PC-3 (cell line): ENCODE measurements at regions not wholly inside any gene's neighbourhood (a gene's known extent, or its start where the extent isn't known, plus 50 kb on each side); places are given as distances from the start of the nearest gene placed in this dataset.

ENCODE experiments used
- ATAC-seq: fragments of 200-7000 bp; cut with Tn5 transposase; 2 replicates; pipeline ENCODE4 v1.9.1; 2020; ENCODE audit warnings: mild to moderate bottlenecking, moderate library complexity
- BruUV-seq: library from RNA; stranded (reverse); fragments of 400-500 nt; replicated peaks from 2 replicates; lab custom pipeline; 2021; lab: Mats Ljungman, UMichigan
- CTCF ChIA-PET: fragments of 300-600 bp; sonication (Branson Sonifier 250); formaldehyde crosslinking; loops from one replicate; lab custom pipeline; 2022; ENCODE audit warnings: antibody characterized with exemption; lab: Charles Lee
- POLR2A ChIA-PET: fragments of 300-600 bp; sonication (Branson Sonifier 250); formaldehyde crosslinking; loops from one replicate; lab custom pipeline; 2022; ENCODE audit warnings: antibody characterized with exemption; ENCODE audit not compliant: unreplicated experiment; lab: Charles Lee
- DNase-seq: peaks from one replicate; pipeline ENCODE4 v3.0.0-alpha.2; 2015
- H2AFZ ChIP-seq: fragments of 300-600 bp; sonication (generic); 2 replicates; pipeline ENCODE4 v1.6.0; 2016; ENCODE audit warnings: antibody characterized with exemption, low read length
- H3F3A ChIP-seq: fragments of 300-600 bp; sonication (generic); one replicate; pipeline ENCODE4 v1.6.0; 2017; ENCODE audit warnings: antibody characterized with exemption, low read length, control low read depth, mild to moderate bottlenecking; ENCODE audit not compliant: unreplicated experiment
- H3K27ac ChIP-seq: fragments of 300-600 bp; sonication (generic); 2 replicates; pipeline ENCODE4 v1.5.1; 2016; ENCODE audit warnings: mild to moderate bottlenecking, low read length
- H3K27me3 ChIP-seq: fragments of 300-600 bp; sonication (generic); 2 replicates; pipeline ENCODE4 v1.6.1; 2016; ENCODE audit warnings: low read length, mixed read lengths
- H3K36me3 ChIP-seq: fragments of 300-600 bp; sonication (generic); 2 replicates; pipeline ENCODE4 v1.6.1; 2016; ENCODE audit warnings: low read depth, mixed run types, low read length, mixed read lengths
- H3K4me1 ChIP-seq: fragments of 300-600 bp; sonication (generic); 2 replicates; pipeline ENCODE4 v1.5.1; 2016; ENCODE audit warnings: low read length; ENCODE audit not compliant: insufficient read depth
- H3K4me2 ChIP-seq: fragments of 300-600 bp; sonication (generic); 2 replicates; pipeline ENCODE4 v1.6.0; 2016; ENCODE audit warnings: low read length
- H3K4me3 ChIP-seq: fragments of 300-600 bp; sonication (generic); 2 replicates; pipeline ENCODE4 v1.5.1; 2016; ENCODE audit warnings: mild to moderate bottlenecking, low read length, mixed read lengths
- H3K79me2 ChIP-seq: fragments of 300-600 bp; sonication (generic); 2 replicates; pipeline ENCODE4 v1.6.1; 2017; ENCODE audit warnings: low read length, mixed read lengths
- H3K9ac ChIP-seq: fragments of 300-600 bp; sonication (generic); 2 replicates; pipeline ENCODE4 v1.6.0; 2016; ENCODE audit warnings: mild to moderate bottlenecking, low read length
- H3K9me2 ChIP-seq: fragments of 300-600 bp; sonication (generic); replicated peaks from 2 replicates; pipeline ENCODE4 v1.6.1; 2016; ENCODE audit warnings: mixed run types, low read length, mixed read lengths
- H3K9me3 ChIP-seq: fragments of 300-600 bp; sonication (generic); 2 replicates; pipeline ENCODE4 v1.6.1; 2016; ENCODE audit warnings: low read length, mixed read lengths
- H4K20me1 ChIP-seq: fragments of 300-600 bp; sonication (generic); 2 replicates; pipeline ENCODE4 v1.6.1; 2016; ENCODE audit warnings: low read length, mixed read lengths
- CTCF ChIP-seq: fragments of 300-600 bp; sonication (generic); conservative IDR thresholded peaks from 2 replicates; pipeline ENCODE4 v1.5.1; 2017; ENCODE audit warnings: antibody characterized with exemption, low read depth, mild to moderate bottlenecking, low read length
- EZH2 ChIP-seq: fragments of 300-600 bp; sonication (generic); IDR thresholded peaks from one replicate; pipeline ENCODE4 v1.6.1; 2017; ENCODE audit warnings: antibody characterized with exemption, mild to moderate bottlenecking, low read length; ENCODE audit not compliant: unreplicated experiment
- EZH2phosphoT487 ChIP-seq: fragments of 300-600 bp; sonication (generic); IDR thresholded peaks from 2 replicates; pipeline ENCODE4 v1.6.1; 2018; ENCODE audit warnings: mild to moderate bottlenecking, antibody characterized with exemption, low read length, borderline replicate concordance
- intact Hi-C: fragments of 100-400 bp; cut with micrococcal nuclease; formaldehyde crosslinking; loops from 2 replicates; pipeline ENCODE4 v1.9.0; 2023

GRCh38 chr22:27491888-27492287 is 309.7 kb downstream of the MN1 start:
- Histone ChIP-seq H3K27me3 (no peaks in the 10 kb centered on the region), H3K9me2 (no peaks in the 10 kb centered on the region), H3K79me2 (no peaks in the 10 kb centered on the region), H4K20me1 (no peaks in the 10 kb centered on the region), H3K27ac (no peak overlapping the region), H3K4me2 (no peak overlapping the region), H3K36me3 (no peaks in the 10 kb centered on the region), H3K4me1 (peaks cover 27% of the 10 kb centered on the region), H3K9me3 (no peaks in the 10 kb centered on the region), H3K4me3 (no peak overlapping the region), H3F3A (no peaks in the 10 kb centered on the region), H3K9ac (no peak overlapping the region), H2AFZ (no peak overlapping the region)
- no TSS peak for BruUV-seq
- no peak for TF ChIP-seq EZH2
- no peak for TF ChIP-seq EZH2phosphoT487
- no peak for TF ChIP-seq CTCF
- ChIA-PET POLR2A (no interaction called here), CTCF (no interaction called here)
- intact Hi-C loops = no loop called here
- DNase-seq (no peak), ATAC-seq (no peak)

GRCh38 chr22:27492566-27493201 is 308.9 kb downstream of the MN1 start:
- no peaks in the 10 kb centered on the region for H3K27me3 ChIP-seq
- no peaks in the 10 kb centered on the region for H3K36me3 ChIP-seq
- no peak overlapping the region for H3K4me2 ChIP-seq
- no peaks in the 10 kb centered on the region for H3F3A ChIP-seq
- TF ChIP-seq EZH2phosphoT487 (no peak), CTCF (no peak), EZH2 (no peak)
- ATAC-seq = no peak
- no peaks in the 10 kb centered on the region for H3K9me3 ChIP-seq
- peaks cover 25% of the 10 kb centered on the region for H3K4me1 ChIP-seq
- H3K4me3 ChIP-seq = no peak overlapping the region
- DNase-seq = no peak
- intact Hi-C loops = no loop called here
- H4K20me1 ChIP-seq = no peaks in the 10 kb centered on the region
- no peak overlapping the region for H3K9ac ChIP-seq
- BruUV-seq = no TSS peak
- ChIA-PET CTCF (no interaction called here), POLR2A (no interaction called here)
- H3K9me2 ChIP-seq = no peaks in the 10 kb centered on the region
- no peak overlapping the region for H3K27ac ChIP-seq
- H3K79me2 ChIP-seq = no peaks in the 10 kb centered on the region
- H2AFZ ChIP-seq = no peak overlapping the region

DNA sequence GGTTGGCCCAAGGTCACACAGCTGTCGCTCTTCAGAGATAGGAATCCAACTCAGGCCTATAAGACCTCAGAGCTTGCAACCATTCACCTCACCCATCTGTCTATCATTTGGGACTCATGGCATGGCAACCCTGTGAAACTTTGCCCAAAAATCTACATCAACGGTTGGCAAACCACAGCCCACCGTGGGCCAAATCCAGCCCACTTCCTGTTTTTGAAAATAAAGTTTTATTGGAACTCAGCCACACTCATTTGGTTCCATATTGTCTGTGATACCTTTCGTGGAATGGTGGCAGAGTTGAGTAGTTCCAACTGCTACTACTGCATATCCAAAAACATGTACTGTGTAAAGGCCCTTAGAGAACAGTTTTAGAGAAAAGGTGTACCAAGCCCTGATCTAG is 307.8 kb downstream of the MN1 start:
- no peak for TF ChIP-seq EZH2phosphoT487
- TF ChIP-seq CTCF = no peak
- no peak for TF ChIP-seq EZH2
- POLR2A ChIA-PET = no interaction called here

More for the DNA sequence above, 307.8 kb downstream of the MN1 start:
- no TSS peak for BruUV-seq
- Histone ChIP-seq H3F3A (no peaks in the 10 kb centered on the region), H3K36me3 (no peaks in the 10 kb centered on the region), H3K4me3 (no peak overlapping the region), H3K4me2 (no peak overlapping the region), H3K9me3 (no peaks in the 10 kb centered on the region), H3K79me2 (no peaks in the 10 kb centered on the region), H2AFZ (no peak overlapping the region), H4K20me1 (no peaks in the 10 kb centered on the region), H3K27me3 (no peaks in the 10 kb centered on the region), H3K4me1 (peaks cover 14% of the 10 kb centered on the region), H3K9me2 (no peaks in the 10 kb centered on the region), H3K9ac (no peak overlapping the region), H3K27ac (no peak overlapping the region)
- CTCF ChIA-PET = no interaction called here
- DNase-seq (no peak), ATAC-seq (no peak)
- intact Hi-C loops = no loop called here
